Tibial nerve (tissue), 4 donors: ENCODE measurements at regions not wholly inside any gene's neighbourhood (a gene's known extent, or its start where the extent isn't known, plus 50 kb on each side); places are given as distances from the start of the nearest gene placed in this dataset.

Source experiments
- DNase-seq, 2 donors: peaks; one replicate each; pipeline ENCODE4 v3.0.0-alpha.2; 2019; ENCODE audit warnings: low spot score in 2 of 2
- H3K27ac ChIP-seq, 4 donors: fragments of 200-600 bp; sonication (generic) in 3 of 4; one replicate each; pipeline ENCODE4 v1.5.1; 2017 to 2019; ENCODE audit warnings: mild to moderate bottlenecking in 1 of 4
- H3K27me3 ChIP-seq, 2 donors: fragments of 200-600 bp; sonication (generic) in 1 of 2; one replicate each; pipeline versions ENCODE4 v1.5.1 to v1.6.0; 2017 to 2019
- H3K36me3 ChIP-seq, 3 donors: fragments of 200-600 bp; sonication (generic); one replicate each; pipeline ENCODE4 v1.5.1; 2018 to 2019
- H3K4me1 ChIP-seq, 4 donors: fragments of 200-600 bp; sonication (generic) in 3 of 4; one replicate each; pipeline ENCODE4 v1.5.1; 2017 to 2019
- H3K4me3 ChIP-seq, 4 donors: fragments of 200-600 bp; sonication (generic) in 3 of 4; one replicate each; pipeline ENCODE4 v1.5.1; 2017 to 2019; ENCODE audit warnings: mild to moderate bottlenecking in 1 of 4, moderate library complexity in 1 of 4
- H3K9me3 ChIP-seq, 4 donors: fragments of 200-600 bp; sonication (generic) in 3 of 4; one replicate each; pipeline ENCODE4 v1.5.1; 2017 to 2019
- CTCF ChIP-seq, 5 experiments: fragments of 200-600 bp in 3 of 5; fragments of 450-650 bp in 2 of 5; sonication (generic) in 3 of 5; IDR thresholded peaks; one replicate each; pipeline ENCODE4 v1.5.1; 2016 to 2019; ENCODE audit warnings: antibody characterized with exemption in 5 of 5, mild to moderate bottlenecking in 3 of 5, moderate library complexity in 2 of 5
- EP300 ChIP-seq, 2 donors: sonication (generic); formaldehyde crosslinking; IDR thresholded peaks; one replicate each; pipeline ENCODE4 v1.6.1; 2017; ENCODE audit warnings: antibody characterized with exemption in 2 of 2, mild to moderate bottlenecking in 1 of 2
- POLR2A ChIP-seq, 2 donors: fragments of 450-650 bp; IDR thresholded peaks; one replicate each; pipeline ENCODE4 v1.6.1; 2017; ENCODE audit warnings: antibody characterized with exemption in 2 of 2, mild to moderate bottlenecking in 2 of 2, moderate library complexity in 2 of 2
- WGBS, 2 donors: methylation state at CpG; one replicate each; pipeline ENCODE4 v1.1.5; 2018; 5-methylcytosine and 5-hydroxymethylcytosine counted together

DNA sequence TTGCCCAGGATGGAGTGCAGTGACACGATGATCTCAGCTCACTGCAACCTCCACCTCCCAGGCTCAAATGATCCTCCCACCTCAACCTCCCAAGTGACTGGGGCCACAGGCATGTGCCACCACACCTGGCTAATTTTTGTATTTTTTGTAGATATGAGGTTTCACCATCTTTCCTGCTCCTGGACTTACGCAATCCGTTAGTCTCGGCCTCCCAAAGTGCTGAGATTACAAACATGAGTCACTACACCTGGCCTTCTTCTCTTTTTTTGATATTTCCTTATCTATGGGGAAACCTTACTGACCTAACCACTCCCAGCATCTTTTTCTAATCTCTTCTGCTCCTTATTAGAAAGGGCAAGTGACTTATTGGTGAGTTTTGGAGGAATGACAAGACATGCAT is 121.7 kb upstream of the CHORDC1 start:
- Histone ChIP-seq H3K27me3 (no peaks in the 10 kb centered on the region), H3K36me3 (no peaks in the 10 kb centered on the region), H3K27ac (no peak overlapping the region), H3K9me3 (no peaks in the 10 kb centered on the region), H3K4me1 (no peaks in the 10 kb centered on the region), H3K4me3 (no peak overlapping the region)
- TF ChIP-seq CTCF (IDR thresholded peaks at IDR 0.05) (no peak), EP300 (IDR thresholded peaks at IDR 0.05) (no peak), POLR2A (IDR thresholded peaks at IDR 0.05) (no peak)
- no peak for DNase-seq
- 89% methylated on average over 4 of the region's 4 CpGs for WGBS, 2 donors

DNA sequence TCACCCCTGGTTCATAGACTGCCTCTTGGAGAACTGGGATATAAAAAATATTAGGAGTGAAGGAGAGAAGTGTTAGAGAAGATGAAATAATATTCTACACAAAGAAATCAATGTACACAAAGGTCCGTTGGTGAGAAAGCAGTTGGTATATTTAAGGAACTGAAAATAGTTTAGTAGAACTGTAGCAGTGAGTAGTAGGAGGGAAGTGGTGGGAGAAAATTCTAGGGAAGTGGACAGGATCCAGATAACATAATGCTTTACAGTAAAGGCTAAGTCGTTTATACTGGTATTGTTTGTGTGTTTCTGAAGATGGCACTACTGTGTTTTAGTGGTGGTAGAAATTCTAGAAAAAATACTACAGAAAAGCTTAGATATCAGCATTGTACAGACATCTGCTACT is 120.8 kb upstream of the CHORDC1 start:
- Histone ChIP-seq H3K27me3 (no peaks in the 10 kb centered on the region), H3K36me3 (no peaks in the 10 kb centered on the region), H3K4me3 (no peak overlapping the region), H3K4me1 (no peaks in the 10 kb centered on the region), H3K9me3 (no peaks in the 10 kb centered on the region), H3K27ac (no peak overlapping the region)
- WGBS, 2 donors, result 40 to 42% methylated on average over 2 of the region's 2 CpGs
- TF ChIP-seq CTCF (IDR thresholded peaks at IDR 0.05) (no peak), EP300 (IDR thresholded peaks at IDR 0.05) (no peak), POLR2A (IDR thresholded peaks at IDR 0.05) (no peak)
- DNase-seq, result no peak

- no peak for DNase-seq
- no peak overlapping the region for H3K27ac ChIP-seq
- 75 to 81% methylated on average over 3 of the region's 3 CpGs for WGBS, 2 donors
- no peak for TF ChIP-seq CTCF (IDR thresholded peaks at IDR 0.05)
- TF ChIP-seq EP300 (IDR thresholded peaks at IDR 0.05), result no peak
- no peak for TF ChIP-seq POLR2A (IDR thresholded peaks at IDR 0.05)
- no peaks in the 10 kb centered on the region for H3K36me3 ChIP-seq
- no peak overlapping the region for H3K4me3 ChIP-seq
- H3K9me3 ChIP-seq, result no peaks in the 10 kb centered on the region
- no peaks in the 10 kb centered on the region for H3K4me1 ChIP-seq
- no peaks in the 10 kb centered on the region for H3K27me3 ChIP-seq
Measured at GRCh38 chr11:90341986-90342385, 119.1 kb upstream of the CHORDC1 start.

GRCh38 chr11:90332415-90332814 is 109.6 kb upstream of the CHORDC1 start:
- DNase-seq, result no peak
- no peaks in the 10 kb centered on the region for H3K36me3 ChIP-seq
- H3K27me3 ChIP-seq, result no peaks in the 10 kb centered on the region
- no peak overlapping the region for H3K4me3 ChIP-seq
- no peak overlapping the region for H3K27ac ChIP-seq
- no peaks in the 10 kb centered on the region for H3K9me3 ChIP-seq
- WGBS, 2 donors, result 83 to 86% methylated on average over 1 of the region's 1 CpG
- no peak for TF ChIP-seq EP300 (IDR thresholded peaks at IDR 0.05)
- no peak for TF ChIP-seq CTCF (IDR thresholded peaks at IDR 0.05)
- no peaks in the 10 kb centered on the region for H3K4me1 ChIP-seq

DNA sequence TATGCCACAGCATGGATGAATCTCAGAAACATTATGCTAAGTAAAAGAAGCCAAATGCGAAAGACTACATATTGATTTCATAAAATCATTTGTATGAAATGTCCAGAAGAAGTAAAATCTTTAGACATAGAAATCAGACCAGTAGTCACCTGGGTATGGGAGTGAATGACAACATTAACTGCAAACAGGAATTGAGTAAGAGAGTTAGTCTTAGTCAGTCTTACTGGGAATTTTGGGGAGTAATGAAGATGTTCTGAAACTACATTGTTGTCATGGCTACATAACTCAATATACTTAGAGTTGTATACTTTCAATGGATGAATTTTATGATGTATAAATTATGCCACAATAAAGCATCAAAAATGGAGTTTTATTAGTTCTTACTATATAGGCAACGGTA is 107.8 kb upstream of the CHORDC1 start:
- 91 to 94% methylated on average over 2 of the region's 2 CpGs for WGBS, 2 donors
- DNase-seq, result no peak

More for the DNA sequence above, 107.8 kb upstream of the CHORDC1 start:
- no peaks in the 10 kb centered on the region for H3K27me3 ChIP-seq
- H3K36me3 ChIP-seq, result no peaks in the 10 kb centered on the region
- H3K4me1 ChIP-seq, result no peaks in the 10 kb centered on the region
- H3K27ac ChIP-seq, result no peak overlapping the region
- H3K4me3 ChIP-seq, result no peak overlapping the region
- H3K9me3 ChIP-seq, result no peaks in the 10 kb centered on the region
- TF ChIP-seq CTCF (IDR thresholded peaks at IDR 0.05) (no peak), POLR2A (IDR thresholded peaks at IDR 0.05) (no peak), EP300 (IDR thresholded peaks at IDR 0.05) (no peak)
